ENCODE measurements at regions not wholly inside any gene's neighbourhood (a gene's known extent, or its start where the extent isn't known, plus 50 kb on each side); places are given as distances from the start of the nearest gene placed in this dataset.

GRCh38 chr9:99573085-99573484 lies 248.6 kb upstream of the NR4A3 start:
- TF ChIP-seq POLR2A (IDR thresholded peaks at IDR 0.05) = no peak
- TF ChIP-seq, protein P1, sequence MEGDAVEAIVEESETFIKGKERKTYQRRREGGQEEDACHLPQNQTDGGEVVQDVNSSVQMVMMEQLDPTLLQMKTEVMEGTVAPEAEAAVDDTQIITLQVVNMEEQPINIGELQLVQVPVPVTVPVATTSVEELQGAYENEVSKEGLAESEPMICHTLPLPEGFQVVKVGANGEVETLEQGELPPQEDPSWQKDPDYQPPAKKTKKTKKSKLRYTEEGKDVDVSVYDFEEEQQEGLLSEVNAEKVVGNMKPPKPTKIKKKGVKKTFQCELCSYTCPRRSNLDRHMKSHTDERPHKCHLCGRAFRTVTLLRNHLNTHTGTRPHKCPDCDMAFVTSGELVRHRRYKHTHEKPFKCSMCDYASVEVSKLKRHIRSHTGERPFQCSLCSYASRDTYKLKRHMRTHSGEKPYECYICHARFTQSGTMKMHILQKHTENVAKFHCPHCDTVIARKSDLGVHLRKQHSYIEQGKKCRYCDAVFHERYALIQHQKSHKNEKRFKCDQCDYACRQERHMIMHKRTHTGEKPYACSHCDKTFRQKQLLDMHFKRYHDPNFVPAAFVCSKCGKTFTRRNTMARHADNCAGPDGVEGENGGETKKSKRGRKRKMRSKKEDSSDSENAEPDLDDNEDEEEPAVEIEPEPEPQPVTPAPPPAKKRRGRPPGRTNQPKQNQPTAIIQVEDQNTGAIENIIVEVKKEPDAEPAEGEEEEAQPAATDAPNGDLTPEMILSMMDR (IDR thresholded peaks at IDR 0.05) = no peak

All from thyroid gland (tissue), 4 donors.